EH (cell line): ENCODE measurements at regions not wholly inside any gene's neighbourhood (a gene's known extent, or its start where the extent isn't known, plus 50 kb on each side); places are given as distances from the start of the nearest gene placed in this dataset.
"Not testable (repeated sequence)": the region's sequence is repeated elsewhere in the genome, so short reads cannot be mapped to it uniquely, and the experiment has no call there.

Experiments used
- DNase-seq: peaks from one replicate; pipeline ENCODE4 v3.0.0-alpha.2; 2015; ENCODE audit warnings: low read depth

- DNase-seq = no peak
These were observed 111.4 kb upstream of the TIAM1 start for GRCh38 chr21:31455506-31455905.

DNA sequence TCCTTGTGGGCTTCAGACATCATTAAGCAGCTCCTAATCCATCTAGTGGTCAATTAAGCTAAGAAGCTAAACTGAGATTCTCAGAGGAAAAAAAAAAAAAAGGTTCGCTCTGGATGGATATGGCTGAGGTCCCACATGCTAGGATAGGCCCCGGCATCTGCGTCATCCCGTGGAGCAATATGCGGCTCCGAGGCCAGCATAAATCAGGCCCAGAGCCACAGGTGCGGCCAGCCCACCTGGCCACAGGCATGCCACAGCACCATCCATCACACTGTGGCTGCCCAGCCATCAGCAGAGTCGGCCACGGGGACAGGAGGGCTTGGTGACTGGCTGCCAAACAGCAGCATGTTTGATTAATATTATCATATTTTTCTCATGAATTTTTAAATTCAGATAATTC, 106.9 kb upstream of the TIAM1 start:
- no peak for DNase-seq

- no peak for DNase-seq
These were observed 106.0 kb upstream of the TIAM1 start for GRCh38 chr21:31449921-31450535.

DNA sequence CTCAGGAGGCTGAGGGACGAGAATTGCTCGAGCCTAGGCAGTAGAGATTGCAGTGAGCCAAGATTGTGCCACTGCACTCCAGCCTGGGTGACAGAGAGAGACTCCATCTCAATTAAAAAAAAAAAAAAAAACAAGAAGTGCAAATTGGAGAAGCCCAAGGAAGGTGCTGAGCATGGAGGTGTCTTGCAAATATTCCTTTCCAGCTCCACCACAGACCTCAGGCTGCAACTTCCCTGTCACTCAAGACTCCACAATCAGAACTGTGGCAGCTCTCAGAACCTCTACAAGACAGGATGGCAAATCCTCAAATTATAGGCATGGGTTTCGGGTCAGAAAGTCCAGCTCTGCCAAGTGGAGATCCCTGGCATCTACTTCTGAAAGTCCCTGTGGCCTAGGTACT, 104.4 kb upstream of the TIAM1 start:
- no peak for DNase-seq

- no peak for DNase-seq
These were observed 103.4 kb upstream of the TIAM1 start for GRCh38 chr21:31447505-31447904.

DNA sequence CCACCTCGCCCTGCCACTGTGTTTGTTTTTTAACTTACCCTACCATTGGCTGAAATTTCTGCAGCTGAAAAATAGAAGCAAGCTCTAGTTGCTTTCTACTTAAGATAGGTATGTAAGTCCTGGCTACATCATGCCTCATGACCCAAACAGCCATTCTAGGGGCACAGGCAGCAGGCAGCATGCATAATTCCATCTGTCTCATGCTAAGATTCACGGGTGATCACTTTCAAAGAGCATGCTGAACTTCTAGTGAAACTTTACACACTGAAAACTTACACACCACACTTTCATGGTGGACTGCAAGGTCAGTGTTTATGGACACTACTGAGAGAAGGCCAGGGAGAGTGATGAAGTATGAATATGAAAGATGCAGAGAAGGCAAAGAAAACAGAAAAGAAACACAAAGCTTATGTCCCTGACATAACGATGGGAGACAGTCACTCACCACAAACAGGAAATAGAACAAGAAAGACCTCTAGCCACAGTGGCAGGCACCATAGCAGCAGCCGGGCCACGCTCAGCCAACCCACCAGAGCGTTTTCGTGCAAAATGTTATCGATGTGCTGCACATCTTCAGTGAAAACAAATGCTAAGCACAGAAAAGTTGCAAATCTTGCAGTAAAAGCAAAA, 102.3 kb upstream of the TIAM1 start:
- DNase-seq = no peak

GRCh38 chr21:31445137-31445536, 101.1 kb upstream of the TIAM1 start:
- DNase-seq = no peak

DNA sequence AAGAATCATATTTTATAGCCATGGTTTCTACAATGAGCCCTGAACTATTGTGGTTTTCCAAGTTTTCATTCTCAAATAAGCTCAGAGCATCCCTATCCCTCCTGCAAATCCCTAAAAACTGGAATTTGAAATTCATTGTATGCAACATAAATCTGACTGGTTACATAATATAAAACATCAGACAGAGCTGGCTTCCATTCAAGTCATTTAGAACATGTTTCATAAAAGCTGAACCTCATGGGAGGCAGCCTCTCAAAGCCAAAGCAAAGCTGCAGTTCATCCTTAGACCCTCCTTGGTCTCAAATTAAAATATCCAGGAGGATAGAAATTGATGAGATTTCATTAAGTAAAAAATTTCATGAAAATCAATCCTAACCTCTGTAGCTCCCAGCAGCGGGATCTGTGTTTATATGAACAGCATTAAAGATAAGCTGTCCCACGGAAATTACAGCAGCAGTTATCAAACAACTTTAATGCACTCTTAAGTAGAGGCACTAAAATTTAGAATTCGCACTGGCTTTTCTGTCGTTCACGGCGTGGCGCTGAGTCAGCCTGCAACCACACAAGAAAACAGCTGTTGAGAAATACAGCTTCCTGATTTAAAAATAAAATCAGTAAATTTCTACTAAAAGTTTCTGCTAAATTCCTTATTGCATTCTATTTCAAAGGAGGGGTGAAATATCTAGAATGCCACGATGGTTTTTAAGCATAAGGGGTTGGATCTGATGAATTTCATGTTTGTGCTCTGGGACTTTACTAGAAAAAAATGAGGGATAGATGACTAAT, 99.9 kb upstream of the TIAM1 start:
- DNase-seq = no peak

GRCh38 chr21:31442339-31442738, 98.3 kb upstream of the TIAM1 start:
- no peak for DNase-seq

DNA sequence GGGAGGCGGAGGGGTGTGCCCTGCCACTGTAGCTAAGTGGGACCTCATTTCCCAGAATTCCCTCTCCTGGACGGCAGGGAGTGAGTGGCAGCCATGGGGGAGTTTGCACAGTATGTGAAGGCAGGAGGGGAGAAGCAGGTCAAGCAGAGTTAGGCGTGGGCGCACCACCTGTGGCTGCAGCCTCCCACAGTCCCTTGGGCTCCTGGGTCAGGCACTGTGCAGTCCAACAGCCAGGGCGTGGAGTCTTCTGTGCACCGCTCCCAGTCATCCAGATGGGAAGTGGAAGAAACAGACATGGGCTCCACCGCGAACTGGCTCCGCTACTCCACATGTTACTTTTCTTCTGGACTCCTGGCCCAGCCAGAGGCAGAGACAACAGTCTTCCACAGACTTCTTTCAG, 85.4 kb upstream of the TIAM1 start:
- DNase-seq = no peak

- DNase-seq = no peak
These were observed 82.3 kb upstream of the TIAM1 start for GRCh38 chr21:31426235-31426797.

GRCh38 chr21:31425138-31425537, 81.1 kb upstream of the TIAM1 start:
- DNase-seq = no peak

DNA sequence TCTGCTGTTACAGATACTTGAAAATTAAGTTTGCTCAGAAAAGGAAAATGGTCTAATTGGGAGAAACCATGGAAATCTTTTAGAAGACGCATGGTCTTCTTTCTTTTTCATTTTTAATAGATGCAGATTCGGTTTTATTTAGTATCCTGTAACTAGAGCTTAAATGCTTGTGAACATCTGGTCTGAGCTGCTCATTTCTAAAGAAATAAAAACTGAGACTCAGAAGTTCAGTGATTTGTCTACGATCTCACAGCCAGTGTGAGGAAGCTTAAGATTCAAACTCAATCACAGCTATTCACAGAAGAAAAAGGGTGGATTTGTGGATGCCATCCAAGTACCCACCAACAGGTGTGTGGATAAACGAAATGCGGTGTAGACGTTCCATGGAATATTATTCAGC, 80.0 kb upstream of the TIAM1 start:
- no peak for DNase-seq

DNA sequence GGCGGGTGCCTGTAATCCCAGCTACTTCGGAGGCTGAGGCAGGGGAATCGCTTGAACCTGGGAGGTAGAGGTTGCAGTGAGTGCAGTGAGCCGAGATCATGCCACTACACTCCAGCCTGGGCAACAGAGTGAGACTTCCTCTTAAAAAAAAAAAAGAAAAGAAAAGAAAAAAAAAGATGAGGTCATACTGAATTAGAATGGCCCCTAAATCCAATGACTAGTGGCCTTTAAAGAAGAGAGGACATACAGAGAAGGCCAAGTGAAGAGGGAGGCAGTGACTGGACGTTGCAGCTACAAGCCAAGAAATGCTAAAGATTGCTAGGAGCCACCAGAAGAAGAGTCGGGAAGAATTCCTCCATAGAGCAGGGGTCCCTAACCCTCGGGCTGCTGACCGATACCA, 76.9 kb upstream of the TIAM1 start:
- no peak for DNase-seq

GRCh38 chr21:31420354-31420753, 76.3 kb upstream of the TIAM1 start:
- no peak for DNase-seq

GRCh38 chr21:31418377-31419001, 74.4 kb upstream of the TIAM1 start:
- DNase-seq = no peak

DNA sequence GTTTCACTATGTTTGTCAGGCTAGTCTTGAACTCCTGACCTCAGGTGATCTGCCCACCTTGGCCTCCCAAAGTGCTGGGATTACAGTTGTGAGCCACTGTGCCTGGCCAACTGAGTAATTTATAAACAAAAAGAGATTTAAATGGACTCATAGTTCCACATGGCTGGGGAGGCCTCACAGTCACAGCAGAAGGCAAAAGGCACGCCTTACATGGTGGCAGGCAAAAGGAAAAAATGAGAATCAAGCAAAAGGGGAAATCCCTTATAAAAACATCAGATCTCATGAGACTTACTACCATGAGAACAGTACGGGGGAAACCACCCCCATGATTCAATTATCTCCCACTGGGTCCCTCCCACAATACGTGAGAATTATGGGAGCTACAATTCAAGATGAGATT, 73.2 kb upstream of the TIAM1 start:
- DNase-seq = not testable (repeated sequence)

DNA sequence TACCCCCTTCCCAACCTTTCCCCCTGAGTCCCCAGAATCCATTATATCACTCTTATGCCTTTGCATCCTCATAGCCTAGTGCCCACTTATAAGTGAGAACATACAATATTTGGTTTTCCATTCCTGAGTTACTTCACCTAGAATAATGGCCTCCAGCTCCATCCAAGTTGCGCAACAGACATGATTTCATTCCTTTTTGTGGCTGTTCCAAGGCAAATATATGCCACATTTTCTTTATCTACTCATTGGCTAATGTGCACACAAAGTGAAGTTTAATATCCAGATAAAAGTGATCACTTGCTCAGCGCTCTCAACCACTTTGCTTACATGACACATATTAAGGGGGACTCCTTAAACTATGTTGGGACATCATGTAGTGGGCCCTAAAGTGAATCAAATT, 72.4 kb upstream of the TIAM1 start:
- no peak for DNase-seq

- DNase-seq = no peak
These were observed 70.4 kb upstream of the TIAM1 start for GRCh38 chr21:31414263-31415000.

DNA sequence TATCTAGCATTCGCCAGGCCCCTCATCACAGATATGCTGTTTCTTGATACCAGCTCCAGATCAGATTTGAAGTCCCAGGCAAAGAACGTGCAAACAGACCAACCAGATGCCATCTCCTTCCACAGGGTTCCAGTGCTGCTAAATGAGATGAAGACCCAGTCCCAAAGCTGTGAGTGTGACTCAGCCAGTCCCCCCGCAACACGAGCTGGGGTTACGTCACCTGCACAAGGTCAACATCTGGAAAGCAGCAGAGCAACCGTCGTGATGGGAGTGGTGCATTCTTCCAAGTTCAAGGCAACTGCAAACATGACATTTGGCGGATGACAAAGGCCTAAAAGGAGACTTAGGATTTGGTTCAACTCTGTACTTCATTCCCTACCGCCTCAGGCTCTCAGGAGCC, 69.6 kb upstream of the TIAM1 start:
- no peak for DNase-seq

DNA sequence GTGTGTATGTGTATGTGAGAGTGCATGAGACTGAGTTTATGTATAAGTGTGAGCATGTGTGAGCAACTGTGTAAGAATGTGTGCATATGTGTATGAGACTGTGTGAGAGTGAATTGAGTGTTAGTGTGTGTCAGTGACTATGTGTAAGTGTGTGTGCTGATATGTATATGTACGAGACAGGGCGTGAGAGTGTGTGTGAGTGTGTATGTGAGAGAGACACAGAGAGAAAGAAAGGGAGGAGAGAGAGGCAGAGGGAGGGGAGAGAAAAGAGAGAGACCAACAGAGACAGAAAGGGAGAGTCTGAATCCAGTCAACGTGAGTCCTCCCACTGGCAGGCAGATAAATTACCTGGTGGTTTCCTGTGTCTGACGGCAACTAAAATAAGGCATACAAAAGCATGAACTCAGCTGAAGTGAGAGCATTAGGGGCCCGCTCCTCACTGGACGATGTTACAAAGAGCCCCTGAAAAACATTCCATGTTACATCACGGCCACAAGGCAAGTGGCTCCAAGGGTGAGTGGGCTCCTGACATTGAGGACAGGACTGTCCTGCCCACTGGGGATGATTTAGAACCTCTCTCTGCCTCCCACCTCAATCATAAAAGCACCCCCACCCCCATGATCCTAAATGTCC, 66.6 kb upstream of the TIAM1 start:
- no peak for DNase-seq
